MM.1S (cell line): ENCODE measurements at regions not wholly inside any gene's neighbourhood (a gene's known extent, or its start where the extent isn't known, plus 50 kb on each side); places are given as distances from the start of the nearest gene placed in this dataset.

Source experiments
- CTCF ChIP-seq: fragments of 300-600 bp; sonication (generic); IDR thresholded peaks from 2 replicates; pipeline ENCODE4 v1.5.1; 2016; ENCODE audit warnings: antibody characterized with exemption, low read length, mixed read lengths
- EZH2 ChIP-seq: fragments of 300-600 bp; sonication (generic); optimal IDR thresholded peaks from 2 replicates; pipeline ENCODE3; 2017; ENCODE audit warnings: low read depth, mild to moderate bottlenecking, antibody characterized with exemption, low read length, mixed read lengths

- no peak for TF ChIP-seq CTCF
- TF ChIP-seq EZH2, result no peak
Observed at GRCh38 chr3:182366746-182367145, 426.6 kb upstream of the ATP11B start.
